ENCODE measurements at regions not wholly inside any gene's neighbourhood (a gene's known extent, or its start where the extent isn't known, plus 50 kb on each side); places are given as distances from the start of the nearest gene placed in this dataset.
A peak's percentile ranks its signal among the peaks of the same experiment; 100 is the strongest.
"Not testable (repeated sequence)": the region's sequence is repeated elsewhere in the genome, so short reads cannot be mapped to it uniquely, and the experiment has no call there.

- not testable (repeated sequence) for DNase-seq
Measured at GRCh38 chr11:97010997-97011396, 621.2 kb downstream of the JRKL start.

DNA sequence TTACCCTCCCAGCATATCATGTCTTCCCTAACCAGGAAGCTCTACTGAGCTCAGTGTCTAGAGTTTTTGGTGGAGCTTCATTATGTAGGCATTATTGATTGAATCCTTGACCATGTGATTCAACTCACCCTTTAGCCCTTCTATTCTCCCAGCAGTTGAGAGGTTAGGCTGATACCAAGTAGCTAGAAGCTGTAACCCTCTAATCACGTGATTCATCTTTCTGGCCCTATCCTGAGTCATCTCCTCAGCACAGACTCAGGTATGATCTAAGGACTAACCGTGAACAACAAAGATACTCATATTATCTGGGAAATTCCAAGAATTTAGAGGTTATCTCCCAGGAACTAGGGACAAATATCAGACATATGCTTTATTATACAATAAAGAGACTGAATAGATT, 625.5 kb downstream of the JRKL start:
- DNase-seq: no peak

DNA sequence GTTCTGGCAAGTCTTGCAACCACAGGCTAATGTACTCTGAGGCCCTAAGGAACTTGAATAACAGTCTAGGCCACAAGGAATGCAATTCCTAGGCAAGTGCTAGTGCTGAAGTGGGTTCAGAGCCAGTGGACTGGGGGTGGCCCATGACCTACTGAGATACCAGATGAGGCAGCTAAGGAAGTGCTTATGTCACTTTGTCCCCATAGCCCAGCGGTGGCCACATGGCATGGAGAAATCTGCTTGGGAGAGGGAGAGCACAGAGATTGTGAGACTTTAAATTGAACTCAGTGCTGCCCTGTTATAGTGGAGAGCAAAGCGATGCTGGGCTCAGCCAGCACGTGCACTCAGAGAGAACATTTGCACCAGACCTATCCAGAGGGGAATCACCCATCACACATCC, 629.5 kb downstream of the JRKL start:
- no peak for DNase-seq

- no peak for DNase-seq
Measured at GRCh38 chr11:97019754-97020153, 629.9 kb downstream of the JRKL start.

- DNase-seq: no peak
Measured at GRCh38 chr11:97022955-97023354, 633.1 kb downstream of the JRKL start.

- DNase-seq: no peak
Measured at GRCh38 chr11:97028836-97029406, 639.1 kb downstream of the JRKL start.

- DNase-seq: no peak
Measured at GRCh38 chr11:97033178-97033577, 643.4 kb downstream of the JRKL start.

DNA sequence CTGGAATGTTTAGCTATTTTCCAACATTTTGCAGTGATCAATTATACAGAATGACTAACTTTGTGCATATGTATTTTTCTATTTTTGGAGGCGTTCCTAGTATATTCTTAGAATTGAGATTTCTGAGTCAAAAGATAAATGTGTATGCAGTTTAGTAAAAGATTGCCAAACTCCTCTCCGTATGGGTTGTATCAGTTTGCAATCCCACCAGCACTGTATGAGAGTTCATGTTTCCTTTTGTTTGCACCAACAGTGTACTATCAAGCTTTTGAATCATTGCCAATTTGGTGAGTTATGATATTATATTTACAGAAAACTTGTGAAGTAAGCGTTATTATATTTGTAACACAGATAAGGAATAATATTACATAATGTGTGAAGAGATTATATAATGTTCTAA, 658.7 kb downstream of the JRKL start:
- peak; percentile 31 to 32 for DNase-seq

- DNase-seq: no peak
Measured at GRCh38 chr11:97060184-97060583, 670.4 kb downstream of the JRKL start.

DNA sequence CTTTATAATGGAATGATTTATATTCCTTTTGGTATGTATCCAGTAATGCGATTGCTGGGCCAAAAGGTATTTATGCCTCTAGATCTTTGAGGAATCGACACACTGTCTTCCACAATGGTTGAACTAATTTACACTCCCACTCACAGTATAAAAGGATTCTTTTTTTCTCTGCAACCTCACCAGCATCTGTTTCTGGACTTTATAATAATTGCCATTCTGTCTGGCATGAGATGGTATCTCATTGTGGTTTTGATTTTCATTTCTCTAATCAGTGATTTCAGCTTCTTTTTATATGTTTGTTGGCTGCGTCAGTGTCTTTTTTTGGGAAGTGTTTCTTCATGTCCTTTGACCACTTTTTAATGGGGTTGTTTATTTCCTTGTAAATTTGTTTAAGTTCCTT, 679.3 kb downstream of the JRKL start:
- DNase-seq: no peak

- DNase-seq: no peak
Measured at GRCh38 chr11:97072420-97072819, 682.6 kb downstream of the JRKL start.

DNA sequence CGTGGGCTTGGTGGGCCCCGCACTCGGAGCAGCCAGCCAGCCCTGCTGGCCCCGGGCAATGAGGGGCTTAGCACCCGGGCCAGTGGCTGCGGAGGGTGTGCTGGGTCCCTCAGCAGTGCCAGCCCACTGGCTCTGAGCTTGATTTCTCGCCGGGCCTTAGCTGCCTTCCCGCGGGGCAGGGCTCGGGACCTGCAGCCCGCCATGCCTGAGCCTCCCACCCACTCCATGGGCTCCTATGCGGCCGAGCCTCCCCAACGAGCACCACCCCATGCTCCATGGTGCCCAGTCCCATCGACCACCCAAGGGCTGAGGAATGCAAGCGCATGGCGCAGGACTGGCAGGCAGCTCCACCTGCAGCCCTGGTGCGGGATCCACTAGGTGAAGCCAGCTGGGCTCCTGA, 686.9 kb downstream of the JRKL start:
- DNase-seq: not testable (repeated sequence)

- DNase-seq: no peak
Measured at GRCh38 chr11:97078443-97078842, 688.6 kb downstream of the JRKL start.

GRCh38 chr11:97079244-97079643, 689.4 kb downstream of the JRKL start:
- DNase-seq: no peak

DNA sequence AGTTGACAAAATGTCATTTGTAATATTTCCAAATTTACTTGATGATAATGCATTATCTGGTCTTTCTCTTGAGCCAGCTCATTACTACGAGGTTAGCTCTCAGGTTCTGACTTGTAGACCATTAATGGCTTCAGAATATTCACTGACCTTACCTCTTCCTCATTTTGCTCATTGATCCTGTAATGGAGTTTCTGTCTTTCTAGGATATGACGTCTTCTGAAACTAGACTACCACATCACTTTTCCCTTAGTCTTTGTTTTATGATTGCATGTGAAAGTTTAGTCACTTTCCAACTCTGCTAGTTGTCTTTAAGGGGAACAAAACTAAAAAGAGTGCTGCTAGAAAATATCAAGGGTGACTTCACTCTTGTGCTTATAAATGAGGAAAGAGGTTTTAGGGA, 697.6 kb downstream of the JRKL start:
- DNase-seq: no peak

GRCh38 chr11:97092823-97093222, 703.0 kb downstream of the JRKL start:
- no peak for DNase-seq

DNA sequence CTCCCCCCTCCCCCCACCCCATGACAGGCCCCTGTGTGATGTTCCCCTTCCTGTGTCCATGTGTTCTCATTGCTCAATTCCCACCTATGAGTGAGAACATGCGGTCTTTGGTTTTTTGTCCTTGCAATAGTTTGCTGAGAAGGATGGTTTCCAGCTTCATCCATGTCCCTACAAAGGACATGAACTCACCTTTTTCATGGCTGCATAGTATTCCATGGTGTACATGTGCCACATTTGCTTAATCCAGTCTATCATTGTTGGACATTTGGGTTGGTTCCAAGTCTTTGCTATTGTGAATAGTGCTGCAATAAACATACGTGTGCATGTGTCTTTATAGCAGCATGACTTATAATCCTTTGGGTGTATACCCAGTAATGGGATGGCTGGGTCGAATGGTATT, 712.4 kb downstream of the JRKL start:
- DNase-seq: not testable (repeated sequence)

GRCh38 chr11:97107604-97108003, 717.8 kb downstream of the JRKL start:
- no peak for DNase-seq

DNA sequence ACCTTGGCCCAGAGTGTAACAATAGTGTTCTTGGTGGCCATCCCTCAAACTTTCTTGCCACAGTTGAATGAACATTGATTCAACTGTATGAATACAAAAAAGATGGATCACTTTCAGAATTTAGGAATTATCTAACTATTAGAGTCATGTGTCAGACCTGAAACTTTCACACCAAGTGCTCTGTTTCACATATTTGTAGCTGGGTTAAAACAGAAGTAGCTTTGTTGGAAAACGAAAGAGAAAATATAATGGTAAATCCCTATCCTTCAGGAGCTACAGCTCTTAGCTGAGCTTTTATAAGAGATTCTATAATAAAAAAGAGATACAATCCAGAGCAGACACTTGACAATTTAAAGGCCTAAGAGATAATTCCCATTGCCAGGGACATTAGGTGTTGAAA, 719.3 kb downstream of the JRKL start:
- no peak for DNase-seq

DNA sequence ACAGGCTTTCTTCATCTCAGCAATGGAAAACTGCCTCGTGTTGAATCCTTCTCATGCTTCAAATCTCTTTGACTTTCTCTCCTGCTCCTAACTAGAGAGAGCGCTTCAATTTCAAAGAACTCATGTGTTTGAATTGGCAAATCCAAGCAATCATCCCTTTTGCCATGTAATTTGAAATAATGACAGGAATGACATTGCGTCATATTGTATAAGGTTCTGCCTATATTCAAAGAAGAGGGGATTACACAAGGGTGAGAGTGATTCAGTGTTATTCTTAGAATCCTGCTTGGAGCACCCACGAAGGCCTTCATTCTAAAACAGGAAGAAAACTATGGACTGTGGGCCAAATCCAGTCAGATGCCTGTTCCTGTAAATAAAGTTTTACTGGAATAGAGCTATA, 720.6 kb downstream of the JRKL start:
- DNase-seq: no peak

DNA sequence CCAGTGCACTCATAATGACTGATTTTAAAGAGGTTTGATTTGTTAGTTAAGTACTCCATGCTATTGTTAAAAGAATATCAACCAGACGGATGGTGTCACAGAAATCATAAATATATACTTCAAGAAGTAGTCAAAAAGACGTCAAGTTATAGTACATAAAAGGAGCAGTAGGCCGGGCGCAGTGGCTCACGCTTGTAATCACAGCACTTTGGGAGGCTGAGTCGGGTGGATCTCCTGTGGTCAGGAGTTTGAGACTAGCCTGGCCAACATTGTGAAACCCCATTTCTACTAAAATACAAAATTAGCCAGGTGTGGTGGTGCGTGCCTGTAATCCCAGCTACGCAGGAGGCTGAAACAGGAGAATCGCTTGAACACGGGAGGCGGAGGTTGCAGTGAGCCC, 721.7 kb downstream of the JRKL start:
- no peak for DNase-seq

- no peak for DNase-seq
Measured at GRCh38 chr11:97118614-97119200, 728.9 kb downstream of the JRKL start.

GRCh38 chr11:97123237-97123636, 733.4 kb downstream of the JRKL start:
- DNase-seq: no peak

- DNase-seq: no peak
Measured at GRCh38 chr11:97136067-97136466, 746.3 kb downstream of the JRKL start.
